PFSK-1 (cell line): ENCODE measurements at regions not wholly inside any gene's neighbourhood (a gene's known extent, or its start where the extent isn't known, plus 50 kb on each side); places are given as distances from the start of the nearest gene placed in this dataset.

Experiments
- FOXP2 ChIP-seq: optimal IDR thresholded peaks from 2 replicates; pipeline ENCODE3; 2011; ENCODE audit warnings: borderline replicate concordance, control low read depth, inconsistent platforms; ENCODE audit not compliant: insufficient read depth; ENCODE audit errors: extremely low read length, extremely low read depth
- POLR2AphosphoS5 ChIP-seq: IDR thresholded peaks from 2 replicates; pipeline ENCODE4 v1.6.1; 2012; ENCODE audit warnings: low read depth, mild to moderate bottlenecking, control low read depth, low read length, moderate library complexity
- SIN3A ChIP-seq: IDR thresholded peaks from 2 replicates; pipeline ENCODE4 v1.6.1; 2012; ENCODE audit warnings: mild to moderate bottlenecking, low read length, moderate library complexity, borderline replicate concordance; ENCODE audit not compliant: insufficient read depth
- TAF1 ChIP-seq: IDR thresholded peaks from 2 replicates; pipeline ENCODE4 v1.6.1; 2012; ENCODE audit warnings: low read length, control low read depth, borderline replicate concordance; ENCODE audit not compliant: insufficient read depth
- TF ChIP-seq, protein P1 (sequence below), 2 experiments: IDR thresholded peaks; 2 replicates each; pipeline versions ENCODE4 v1.6.1 to v1.8.0; 2011 to 2012; ENCODE audit warnings: low read depth in 2 of 2, low read length in 2 of 2, control low read depth in 1 of 2, inconsistent platforms in 1 of 2, mild to moderate bottlenecking in 1 of 2, moderate library complexity in 1 of 2; ENCODE audit not compliant: insufficient read depth in 1 of 2

- TF ChIP-seq POLR2AphosphoS5 (no peak), TAF1 (no peak), FOXP2 (no peak), SIN3A (no peak)
- TF ChIP-seq, protein P1, sequence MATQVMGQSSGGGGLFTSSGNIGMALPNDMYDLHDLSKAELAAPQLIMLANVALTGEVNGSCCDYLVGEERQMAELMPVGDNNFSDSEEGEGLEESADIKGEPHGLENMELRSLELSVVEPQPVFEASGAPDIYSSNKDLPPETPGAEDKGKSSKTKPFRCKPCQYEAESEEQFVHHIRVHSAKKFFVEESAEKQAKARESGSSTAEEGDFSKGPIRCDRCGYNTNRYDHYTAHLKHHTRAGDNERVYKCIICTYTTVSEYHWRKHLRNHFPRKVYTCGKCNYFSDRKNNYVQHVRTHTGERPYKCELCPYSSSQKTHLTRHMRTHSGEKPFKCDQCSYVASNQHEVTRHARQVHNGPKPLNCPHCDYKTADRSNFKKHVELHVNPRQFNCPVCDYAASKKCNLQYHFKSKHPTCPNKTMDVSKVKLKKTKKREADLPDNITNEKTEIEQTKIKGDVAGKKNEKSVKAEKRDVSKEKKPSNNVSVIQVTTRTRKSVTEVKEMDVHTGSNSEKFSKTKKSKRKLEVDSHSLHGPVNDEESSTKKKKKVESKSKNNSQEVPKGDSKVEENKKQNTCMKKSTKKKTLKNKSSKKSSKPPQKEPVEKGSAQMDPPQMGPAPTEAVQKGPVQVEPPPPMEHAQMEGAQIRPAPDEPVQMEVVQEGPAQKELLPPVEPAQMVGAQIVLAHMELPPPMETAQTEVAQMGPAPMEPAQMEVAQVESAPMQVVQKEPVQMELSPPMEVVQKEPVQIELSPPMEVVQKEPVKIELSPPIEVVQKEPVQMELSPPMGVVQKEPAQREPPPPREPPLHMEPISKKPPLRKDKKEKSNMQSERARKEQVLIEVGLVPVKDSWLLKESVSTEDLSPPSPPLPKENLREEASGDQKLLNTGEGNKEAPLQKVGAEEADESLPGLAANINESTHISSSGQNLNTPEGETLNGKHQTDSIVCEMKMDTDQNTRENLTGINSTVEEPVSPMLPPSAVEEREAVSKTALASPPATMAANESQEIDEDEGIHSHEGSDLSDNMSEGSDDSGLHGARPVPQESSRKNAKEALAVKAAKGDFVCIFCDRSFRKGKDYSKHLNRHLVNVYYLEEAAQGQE (IDR thresholded peaks at IDR 0.05; ENCODE audit: insufficient read depth in 1 of 2, low read depth in 2 of 2, low read length in 2 of 2): no peak
Observed at GRCh38 chr10:63915240-63915639, 394.0 kb downstream of the REEP3 start.
